Astrocyte (in vitro differentiated cells and primary cell): ENCODE measurements at regions not wholly inside any gene's neighbourhood (a gene's known extent, or its start where the extent isn't known, plus 50 kb on each side); places are given as distances from the start of the nearest gene placed in this dataset.

Experiments
- EZH2 ChIP-seq: IDR thresholded peaks from 2 replicates; pipeline ENCODE4 v1.6.1; 2012; ENCODE audit warnings: mild to moderate bottlenecking, low read length, inconsistent platforms; ENCODE audit not compliant: insufficient read depth
- TF ChIP-seq, protein P1 (sequence below): IDR thresholded peaks from 2 replicates; pipeline ENCODE4 v1.5.1; 2011; ENCODE audit warnings: low read depth, mild to moderate bottlenecking, inconsistent platforms, low read length, moderate library complexity; ENCODE audit not compliant: insufficient read depth

DNA sequence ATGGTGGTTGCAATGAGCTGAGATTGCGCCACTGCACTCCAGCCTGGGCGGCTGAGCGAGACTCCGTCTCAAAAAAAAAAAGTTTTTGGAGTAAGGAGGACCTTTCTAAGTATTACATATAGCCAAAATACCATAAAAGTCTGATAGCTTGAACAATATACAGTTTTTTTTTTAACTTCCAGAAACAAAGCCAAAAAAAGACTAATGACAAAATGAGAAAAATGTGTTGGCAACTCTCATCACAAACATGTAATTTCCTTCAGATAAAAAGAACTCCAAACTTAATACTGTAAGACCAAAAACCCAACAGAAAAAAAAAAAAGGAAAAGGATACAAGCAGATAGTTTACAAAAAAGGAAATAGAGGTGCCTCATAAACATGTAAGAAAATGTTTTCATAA, 68.2 kb upstream of the MED4 start:
- TF ChIP-seq, protein P1, sequence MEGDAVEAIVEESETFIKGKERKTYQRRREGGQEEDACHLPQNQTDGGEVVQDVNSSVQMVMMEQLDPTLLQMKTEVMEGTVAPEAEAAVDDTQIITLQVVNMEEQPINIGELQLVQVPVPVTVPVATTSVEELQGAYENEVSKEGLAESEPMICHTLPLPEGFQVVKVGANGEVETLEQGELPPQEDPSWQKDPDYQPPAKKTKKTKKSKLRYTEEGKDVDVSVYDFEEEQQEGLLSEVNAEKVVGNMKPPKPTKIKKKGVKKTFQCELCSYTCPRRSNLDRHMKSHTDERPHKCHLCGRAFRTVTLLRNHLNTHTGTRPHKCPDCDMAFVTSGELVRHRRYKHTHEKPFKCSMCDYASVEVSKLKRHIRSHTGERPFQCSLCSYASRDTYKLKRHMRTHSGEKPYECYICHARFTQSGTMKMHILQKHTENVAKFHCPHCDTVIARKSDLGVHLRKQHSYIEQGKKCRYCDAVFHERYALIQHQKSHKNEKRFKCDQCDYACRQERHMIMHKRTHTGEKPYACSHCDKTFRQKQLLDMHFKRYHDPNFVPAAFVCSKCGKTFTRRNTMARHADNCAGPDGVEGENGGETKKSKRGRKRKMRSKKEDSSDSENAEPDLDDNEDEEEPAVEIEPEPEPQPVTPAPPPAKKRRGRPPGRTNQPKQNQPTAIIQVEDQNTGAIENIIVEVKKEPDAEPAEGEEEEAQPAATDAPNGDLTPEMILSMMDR: no peak
- TF ChIP-seq EZH2: no peak
